HEK293 (cell line): ENCODE measurements at regions not wholly inside any gene's neighbourhood (a gene's known extent, or its start where the extent isn't known, plus 50 kb on each side); places are given as distances from the start of the nearest gene placed in this dataset.

Experiments used
- CTCF ChIA-PET: fragments of 350-600 bp; formaldehyde crosslinking; extraction: SDS; loops from one replicate; lab custom pipeline; 2021; ENCODE audit warnings: antibody characterized with exemption; lab: Yijun Ruan, JAX
- POLR2A ChIA-PET: fragments of 300-600 bp; formaldehyde crosslinking; extraction: SDS; loops from one replicate; lab custom pipeline; 2020; ENCODE audit warnings: antibody characterized with exemption, inconsistent platforms; lab: Yijun Ruan, JAX
- H3K27ac ChIP-seq: fragments of 200-500 bp; sonication (Bioruptor generic); 2 replicates; pipeline ENCODE4 v1.5.1; 2014; ENCODE audit warnings: low read depth, low read length, control low read depth, inconsistent platforms; ENCODE audit errors: extremely low read depth
- H3K36me3 ChIP-seq, 2 experiments: fragments of 200-500 bp in 1 of 2; sonication (Bioruptor generic) in 1 of 2; 1 replicate in 1 of 2; 2 replicates in 1 of 2; pipeline ENCODE4 v1.5.1; 2014 to 2017; ENCODE audit warnings: inconsistent platforms in 2 of 2, low read length in 2 of 2; ENCODE audit not compliant: control insufficient read depth in 2 of 2, insufficient read depth in 1 of 2
- H3K4me1 ChIP-seq: fragments of 200-500 bp; sonication (Bioruptor generic); 2 replicates; pipeline ENCODE4 v1.5.1; 2014; ENCODE audit warnings: mild to moderate bottlenecking, low read length, inconsistent platforms; ENCODE audit not compliant: control insufficient read depth, insufficient read depth
- H3K4me3 ChIP-seq: 2 replicates; pipeline ENCODE4 v1.5.1; 2011; ENCODE audit warnings: low read depth, mild to moderate bottlenecking, control low read depth, low read length, moderate library complexity
- H3K9me3 ChIP-seq: fragments of 200-500 bp; sonication (Bioruptor generic); 2 replicates; pipeline ENCODE4 v1.5.1; 2014; ENCODE audit warnings: low read depth, low read length, inconsistent platforms; ENCODE audit not compliant: control insufficient read depth, insufficient read depth
- EGR2 ChIP-seq: fragments of 450-650 bp; formaldehyde crosslinking; IDR thresholded peaks from 2 replicates; pipeline ENCODE4 v1.5.1; 2016; ENCODE audit warnings: low read depth, missing biosample characterization, missing genetic modification characterization
- GLIS1 ChIP-seq: fragments of 450-650 bp; formaldehyde crosslinking; IDR thresholded peaks from 2 replicates; pipeline ENCODE4 v1.5.1; 2016; ENCODE audit warnings: missing biosample characterization, missing genetic modification characterization
- HOXA7 ChIP-seq: sonication (generic); formaldehyde crosslinking; IDR thresholded peaks from 2 replicates; pipeline ENCODE4 v1.8.1; 2022; ENCODE audit warnings: missing genetic modification reagents, borderline replicate concordance
- HOXC10 ChIP-seq: sonication (generic); formaldehyde crosslinking; IDR thresholded peaks from 2 replicates; pipeline ENCODE4 v1.8.1; 2023; ENCODE audit warnings: mild to moderate bottlenecking, missing genetic modification reagents
- HOXD13 ChIP-seq: sonication (generic); formaldehyde crosslinking; IDR thresholded peaks from 2 replicates; pipeline ENCODE4 v1.8.0; 2022; ENCODE audit warnings: missing genetic modification reagents, borderline replicate concordance
- IKZF3 ChIP-seq: fragments of 450-650 bp; IDR thresholded peaks from 2 replicates; pipeline ENCODE4 v1.5.0; 2018; ENCODE audit warnings: missing biosample characterization, mild to moderate bottlenecking, missing genetic modification characterization, moderate library complexity
- INSM2 ChIP-seq: fragments of 450-650 bp; formaldehyde crosslinking; IDR thresholded peaks from 2 replicates; pipeline ENCODE4 v1.5.1; 2016; ENCODE audit warnings: missing biosample characterization, missing genetic modification characterization
- KLF7 ChIP-seq: fragments of 450-650 bp; formaldehyde crosslinking; IDR thresholded peaks from 2 replicates; pipeline ENCODE4 v1.5.1; 2016; ENCODE audit warnings: missing biosample characterization, missing genetic modification characterization, borderline replicate concordance
- SP3 ChIP-seq: fragments of 450-650 bp; formaldehyde crosslinking; IDR thresholded peaks from 2 replicates; pipeline ENCODE4 v1.5.1; 2016; ENCODE audit warnings: missing biosample characterization, missing genetic modification characterization
- YY2 ChIP-seq: fragments of 450-650 bp; formaldehyde crosslinking; IDR thresholded peaks from 2 replicates; pipeline ENCODE4 v1.5.1; 2016; ENCODE audit warnings: missing biosample characterization, missing genetic modification characterization
- ZBTB17 ChIP-seq: fragments of 450-650 bp; formaldehyde crosslinking; IDR thresholded peaks from 2 replicates; pipeline ENCODE4 v1.5.1; 2016; ENCODE audit warnings: missing biosample characterization, missing genetic modification characterization
- ZBTB7A ChIP-seq: fragments of 450-650 bp; formaldehyde crosslinking; IDR thresholded peaks from 2 replicates; pipeline ENCODE4 v1.5.1; 2016; ENCODE audit warnings: low read depth, missing biosample characterization, missing genetic modification characterization
- ZFP37 ChIP-seq: fragments of 450-650 bp; formaldehyde crosslinking; IDR thresholded peaks from 2 replicates; pipeline ENCODE4 v1.5.1; 2016; ENCODE audit warnings: missing biosample characterization, missing genetic modification characterization
- ZFP41 ChIP-seq: fragments of 450-650 bp; formaldehyde crosslinking; IDR thresholded peaks from 2 replicates; pipeline ENCODE4 v1.5.1; 2016; ENCODE audit warnings: missing biosample characterization, missing genetic modification characterization, borderline replicate concordance
- ZNF132 ChIP-seq: fragments of 450-650 bp; formaldehyde crosslinking; IDR thresholded peaks from 2 replicates; pipeline ENCODE4 v1.5.1; 2017; ENCODE audit warnings: missing biosample characterization, missing genetic modification characterization, borderline replicate concordance
- ZNF157 ChIP-seq: fragments of 450-650 bp; formaldehyde crosslinking; IDR thresholded peaks from 2 replicates; pipeline ENCODE4 v1.5.1; 2016; ENCODE audit warnings: missing biosample characterization, missing genetic modification characterization
- ZNF175 ChIP-seq: fragments of 450-650 bp; formaldehyde crosslinking; IDR thresholded peaks from 2 replicates; pipeline ENCODE4 v1.5.1; 2016; ENCODE audit warnings: missing biosample characterization, missing genetic modification characterization
- ZNF184 ChIP-seq: fragments of 450-650 bp; IDR thresholded peaks from 2 replicates; pipeline ENCODE4 v1.5.1; 2018; ENCODE audit warnings: missing biosample characterization, mild to moderate bottlenecking, missing genetic modification characterization
- ZNF221 ChIP-seq: fragments of 450-650 bp; formaldehyde crosslinking; IDR thresholded peaks from 2 replicates; pipeline ENCODE4 v1.5.1; 2017; ENCODE audit warnings: missing biosample characterization, missing genetic modification characterization, borderline replicate concordance
- ZNF324 ChIP-seq: fragments of 450-650 bp; formaldehyde crosslinking; IDR thresholded peaks from 2 replicates; pipeline ENCODE4 v1.5.1; 2016; ENCODE audit warnings: missing biosample characterization, missing genetic modification characterization
- ZNF391 ChIP-seq: fragments of 450-650 bp; formaldehyde crosslinking; IDR thresholded peaks from 2 replicates; pipeline ENCODE4 v1.5.1; 2016; ENCODE audit warnings: low read depth, missing biosample characterization, missing genetic modification characterization, borderline replicate concordance
- ZNF423 ChIP-seq: fragments of 450-650 bp; formaldehyde crosslinking; IDR thresholded peaks from 2 replicates; pipeline ENCODE4 v1.5.1; 2016; ENCODE audit warnings: missing biosample characterization, missing genetic modification characterization
- ZNF426 ChIP-seq: fragments of 450-650 bp; formaldehyde crosslinking; IDR thresholded peaks from 2 replicates; pipeline ENCODE4 v1.5.1; 2017; ENCODE audit warnings: missing biosample characterization, missing genetic modification characterization, mild to moderate bottlenecking, inconsistent platforms, moderate library complexity
- ZNF548 ChIP-seq: fragments of 450-650 bp; formaldehyde crosslinking; IDR thresholded peaks from 2 replicates; pipeline ENCODE4 v1.5.1; 2016; ENCODE audit warnings: missing biosample characterization, missing genetic modification characterization
- ZNF549 ChIP-seq: fragments of 450-650 bp; IDR thresholded peaks from 2 replicates; pipeline ENCODE4 v1.5.1; 2018; ENCODE audit warnings: missing biosample characterization, missing genetic modification characterization, mild to moderate bottlenecking, inconsistent platforms, moderate library complexity
- ZNF555 ChIP-seq: fragments of 450-650 bp; formaldehyde crosslinking; conservative IDR thresholded peaks from 2 replicates; pipeline ENCODE4 v1.5.1; 2017; ENCODE audit warnings: missing biosample characterization, mild to moderate bottlenecking, missing genetic modification characterization, inconsistent platforms
- ZNF626 ChIP-seq: fragments of 450-650 bp; sonication (Bioruptor Pico); formaldehyde crosslinking; IDR thresholded peaks from 2 replicates; pipeline ENCODE4 v1.5.1; 2018; ENCODE audit warnings: missing biosample characterization, missing genetic modification characterization, inconsistent platforms
- ZNF670 ChIP-seq: fragments of 450-650 bp; formaldehyde crosslinking; IDR thresholded peaks from 2 replicates; pipeline ENCODE4 v1.5.1; 2016; ENCODE audit warnings: missing biosample characterization, missing genetic modification characterization, low read depth
- ZNF768 ChIP-seq: fragments of 450-650 bp; formaldehyde crosslinking; IDR thresholded peaks from 2 replicates; pipeline ENCODE4 v1.5.1; 2018; ENCODE audit warnings: missing biosample characterization, mild to moderate bottlenecking, missing genetic modification characterization
- ZSCAN30 ChIP-seq: fragments of 450-650 bp; IDR thresholded peaks from 2 replicates; pipeline ENCODE4 v1.5.1; 2018; ENCODE audit warnings: missing biosample characterization, mild to moderate bottlenecking, missing genetic modification characterization, moderate library complexity
- TF ChIP-seq, protein P1 (sequence below): fragments of 450-650 bp; formaldehyde crosslinking; IDR thresholded peaks from 2 replicates; pipeline ENCODE4 v1.5.1; 2016; ENCODE audit warnings: missing biosample characterization, missing genetic modification characterization

DNA sequence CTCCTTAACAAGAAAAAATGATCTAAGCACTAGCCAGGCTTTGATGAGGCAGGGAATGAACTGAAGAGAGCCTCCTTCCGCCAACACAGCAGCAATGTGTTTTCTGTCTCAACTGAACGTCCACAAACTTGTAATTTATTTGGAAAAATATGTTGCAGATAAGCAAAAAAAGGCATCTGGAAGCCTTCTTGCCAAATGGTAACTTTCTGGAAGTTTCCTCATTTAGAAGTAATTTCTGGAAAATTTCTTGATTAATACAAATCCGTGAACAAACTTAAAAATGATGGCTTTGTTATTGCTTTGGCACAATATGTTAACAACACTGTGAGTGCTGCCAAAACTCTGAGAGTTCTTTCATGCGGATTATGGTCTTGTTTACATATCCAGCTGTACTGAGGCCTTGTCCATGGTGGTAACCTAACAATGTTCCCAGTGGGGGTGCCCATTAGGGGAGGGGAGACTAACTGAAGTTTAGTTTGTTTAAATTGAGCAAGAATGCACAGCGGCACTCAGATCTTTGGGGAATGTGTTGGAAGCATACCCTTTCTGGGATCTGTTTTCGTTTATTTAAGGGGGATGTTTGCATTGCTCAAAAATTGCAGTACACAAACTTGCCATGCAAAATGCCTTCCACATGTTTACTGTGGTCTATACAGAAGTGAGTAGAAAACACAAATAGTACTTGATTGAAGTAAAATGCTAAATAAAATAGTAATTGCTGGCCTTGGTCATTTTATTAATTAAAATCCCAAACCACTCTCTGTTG, 334.7 kb downstream of the NR2F1-AS1 start (continued):
- TF ChIP-seq ZNF132 (no peak), HOXC10 (no peak), ZNF324 (tag by site-specific recombination) (no peak), ZNF426 (tag by site-specific recombination) (no peak), EGR2 (no peak), ZNF423 (tag by site-specific recombination) (no peak), GLIS1 (tag by site-specific recombination) (peak; percentile 68), ZNF768 (tag by site-specific recombination) (no peak), ZNF548 (no peak), INSM2 (no peak), HOXA7 (CRISPR knock-in tag) (no peak), ZNF670 (tag by site-specific recombination) (no peak), ZNF184 (no peak), ZNF175 (no peak)

- TF ChIP-seq ZNF626 (tag by site-specific recombination) (no peak), ZNF555 (tag by site-specific recombination) (no peak), ZBTB17 (tag by site-specific recombination) (no peak)
- ChIA-PET CTCF (interaction anchor here (0.6 kb wide), 1 partner anchor 546 kb away, joined by 3 read pairs; no protein-coding TSS in a partner anchor), POLR2A (no interaction called here)
- Histone ChIP-seq H3K4me3 (no peak overlapping the region), H3K9me3 (no peaks in the 10 kb centered on the region), H3K4me1 (peaks cover 5% of the 10 kb centered on the region), H3K27ac (no peak overlapping the region), H3K36me3 (no peaks in the 10 kb centered on the region)
Measured at GRCh38 chr5:93245226-93245625, 335.8 kb downstream of the NR2F1-AS1 start.

GRCh38 chr5:93243481-93243880, 337.5 kb downstream of the NR2F1-AS1 start:
- H3K4me3 ChIP-seq: no peak overlapping the region
- ChIA-PET POLR2A (no interaction called here), CTCF (no interaction called here)
- H3K27ac ChIP-seq: no peak overlapping the region
- TF ChIP-seq YY2 (tag by site-specific recombination) (no peak), IKZF3 (tag by site-specific recombination) (no peak), ZNF549 (tag by site-specific recombination) (no peak), HOXD13 (no peak), SP3 (tag by site-specific recombination) (no peak), ZFP41 (tag by site-specific recombination) (no peak), ZNF157 (tag by site-specific recombination) (no peak), ZFP37 (tag by site-specific recombination) (no peak), ZNF221 (no peak), ZSCAN30 (tag by site-specific recombination) (no peak), ZNF670 (tag by site-specific recombination) (no peak), KLF7 (no peak), ZNF391 (tag by site-specific recombination) (no peak), ZBTB7A (no peak)
- TF ChIP-seq, protein P1, sequence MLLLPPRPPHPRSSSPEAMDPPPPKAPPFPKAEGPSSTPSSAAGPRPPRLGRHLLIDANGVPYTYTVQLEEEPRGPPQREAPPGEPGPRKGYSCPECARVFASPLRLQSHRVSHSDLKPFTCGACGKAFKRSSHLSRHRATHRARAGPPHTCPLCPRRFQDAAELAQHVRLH (tag by site-specific recombination): no peak
- H3K36me3 ChIP-seq: no peaks in the 10 kb centered on the region
- no peaks in the 10 kb centered on the region for H3K4me1 ChIP-seq
- no peaks in the 10 kb centered on the region for H3K9me3 ChIP-seq
